Lung (tissue), 11 donors: ENCODE measurements at regions not wholly inside any gene's neighbourhood (a gene's known extent, or its start where the extent isn't known, plus 50 kb on each side); places are given as distances from the start of the nearest gene placed in this dataset.

Source experiments
- ATAC-seq: fragments of 200-7000 bp; cut with Tn5 transposase; one replicate; pipeline ENCODE4 v1.9.1; 2020; ENCODE audit warnings: moderate number of reproducible peaks; ENCODE audit not compliant: insufficient read depth, low FRiP score
- DNase-seq, 3 donors: peaks; one replicate each; pipeline ENCODE4 v3.0.0-alpha.2; 2013 to 2017
- H3K27ac ChIP-seq, 2 donors: one replicate each; pipeline ENCODE4 v1.5.1; 2013; ENCODE audit warnings: mild to moderate bottlenecking in 2 of 2, moderate library complexity in 2 of 2, control low read depth in 1 of 2, inconsistent platforms in 1 of 2, low read depth in 1 of 2, low read length in 1 of 2
- H3K27me3 ChIP-seq, 3 donors: one replicate each; pipeline ENCODE4 v1.5.1; 2013; ENCODE audit warnings: low read length in 2 of 3; ENCODE audit not compliant: control insufficient read depth in 3 of 3, insufficient read depth in 3 of 3
- H3K36me3 ChIP-seq, 4 donors: one replicate each; pipeline ENCODE4 v1.5.1; 2013; ENCODE audit warnings: low read length in 4 of 4, mild to moderate bottlenecking in 1 of 4, moderate library complexity in 1 of 4; ENCODE audit not compliant: control insufficient read depth in 4 of 4, insufficient read depth in 4 of 4
- H3K4me1 ChIP-seq, 5 donors: one replicate each; pipeline ENCODE4 v1.5.1; 2013; ENCODE audit warnings: low read length in 5 of 5, mild to moderate bottlenecking in 2 of 5, moderate library complexity in 1 of 5; ENCODE audit not compliant: control insufficient read depth in 5 of 5, insufficient read depth in 5 of 5
- H3K4me3 ChIP-seq: one replicate; pipeline ENCODE4 v1.5.1; 2013; ENCODE audit warnings: mild to moderate bottlenecking, control low read depth, moderate library complexity
- H3K9ac ChIP-seq, 2 donors: one replicate each; pipeline ENCODE4 v1.5.1; 2013; ENCODE audit warnings: low read length in 2 of 2, control low read depth in 1 of 2; ENCODE audit not compliant: insufficient read depth in 1 of 2
- H3K9me3 ChIP-seq, 4 donors: one replicate each; pipeline ENCODE4 v1.5.1; 2013; ENCODE audit warnings: low read length in 3 of 4, mild to moderate bottlenecking in 1 of 4, moderate library complexity in 1 of 4; ENCODE audit not compliant: control insufficient read depth in 4 of 4, insufficient read depth in 3 of 4
- WGBS, 2 donors: extraction: QIAGEN DNeasy Blood & Tissue Kit; methylation state at CpG; one replicate each; pipeline ENCODE4 v1.1.7; 2013; 5-methylcytosine and 5-hydroxymethylcytosine counted together
- TF ChIP-seq, protein P1 (sequence below): IDR thresholded peaks from 2 replicates; pipeline ENCODE4 v1.5.1; 2012; ENCODE audit warnings: mild to moderate bottlenecking; ENCODE audit errors: control extremely low read depth, extremely low read depth
- donor health status: control.
- donor health status: control.
- donor health status: Bipolar disorder and iron deficiency.
- donor health status: healthy.
- donor health status: DM: yes; HTN: yes; CAD: no.

DNA sequence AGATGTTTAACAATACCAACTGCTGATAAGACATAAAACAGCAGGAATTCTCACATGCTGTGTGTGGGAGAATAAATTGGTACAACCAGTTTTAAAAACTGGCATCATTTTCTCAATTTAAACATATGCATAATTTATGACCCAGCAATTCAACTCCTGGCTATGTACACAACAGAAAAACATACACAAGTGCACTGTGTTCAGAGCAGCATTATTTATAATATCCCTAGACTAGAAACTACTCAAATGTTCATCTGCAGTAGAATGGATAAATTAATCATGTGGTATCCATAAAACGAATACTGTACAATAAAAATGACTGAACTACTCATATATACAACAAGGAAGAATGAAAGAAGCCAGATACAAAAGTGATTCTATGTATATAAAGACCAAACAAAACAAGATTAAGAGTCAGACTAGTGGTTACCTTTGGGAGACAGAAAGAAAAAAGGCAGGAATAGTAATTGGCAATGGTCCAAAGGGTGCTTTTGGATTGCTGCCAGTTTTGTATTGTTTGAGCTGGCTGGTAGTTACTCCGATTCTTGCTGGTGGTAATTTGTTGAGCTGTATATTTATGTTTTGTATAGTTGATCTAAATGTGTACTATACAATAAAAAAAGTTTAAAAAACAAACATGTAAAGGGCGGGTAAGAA lies 306.0 kb downstream of the TFEC start:
- no peaks in the 10 kb centered on the region for H3K36me3 ChIP-seq
- H3K9ac ChIP-seq = no peak overlapping the region
- H3K4me3 ChIP-seq = no peak overlapping the region
- no peaks in the 10 kb centered on the region for H3K4me1 ChIP-seq
- WGBS, 2 donors = 48 to 71% methylated on average over 3 of the region's 3 CpGs
- H3K27ac ChIP-seq = no peak overlapping the region
- DNase-seq = peak; percentile 12 to 37 (median 21)
- no peak for ATAC-seq
- TF ChIP-seq, protein P1, sequence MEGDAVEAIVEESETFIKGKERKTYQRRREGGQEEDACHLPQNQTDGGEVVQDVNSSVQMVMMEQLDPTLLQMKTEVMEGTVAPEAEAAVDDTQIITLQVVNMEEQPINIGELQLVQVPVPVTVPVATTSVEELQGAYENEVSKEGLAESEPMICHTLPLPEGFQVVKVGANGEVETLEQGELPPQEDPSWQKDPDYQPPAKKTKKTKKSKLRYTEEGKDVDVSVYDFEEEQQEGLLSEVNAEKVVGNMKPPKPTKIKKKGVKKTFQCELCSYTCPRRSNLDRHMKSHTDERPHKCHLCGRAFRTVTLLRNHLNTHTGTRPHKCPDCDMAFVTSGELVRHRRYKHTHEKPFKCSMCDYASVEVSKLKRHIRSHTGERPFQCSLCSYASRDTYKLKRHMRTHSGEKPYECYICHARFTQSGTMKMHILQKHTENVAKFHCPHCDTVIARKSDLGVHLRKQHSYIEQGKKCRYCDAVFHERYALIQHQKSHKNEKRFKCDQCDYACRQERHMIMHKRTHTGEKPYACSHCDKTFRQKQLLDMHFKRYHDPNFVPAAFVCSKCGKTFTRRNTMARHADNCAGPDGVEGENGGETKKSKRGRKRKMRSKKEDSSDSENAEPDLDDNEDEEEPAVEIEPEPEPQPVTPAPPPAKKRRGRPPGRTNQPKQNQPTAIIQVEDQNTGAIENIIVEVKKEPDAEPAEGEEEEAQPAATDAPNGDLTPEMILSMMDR = no peak
- H3K27me3 ChIP-seq = no peaks in the 10 kb centered on the region
- H3K9me3 ChIP-seq = no peaks in the 10 kb centered on the region

DNA sequence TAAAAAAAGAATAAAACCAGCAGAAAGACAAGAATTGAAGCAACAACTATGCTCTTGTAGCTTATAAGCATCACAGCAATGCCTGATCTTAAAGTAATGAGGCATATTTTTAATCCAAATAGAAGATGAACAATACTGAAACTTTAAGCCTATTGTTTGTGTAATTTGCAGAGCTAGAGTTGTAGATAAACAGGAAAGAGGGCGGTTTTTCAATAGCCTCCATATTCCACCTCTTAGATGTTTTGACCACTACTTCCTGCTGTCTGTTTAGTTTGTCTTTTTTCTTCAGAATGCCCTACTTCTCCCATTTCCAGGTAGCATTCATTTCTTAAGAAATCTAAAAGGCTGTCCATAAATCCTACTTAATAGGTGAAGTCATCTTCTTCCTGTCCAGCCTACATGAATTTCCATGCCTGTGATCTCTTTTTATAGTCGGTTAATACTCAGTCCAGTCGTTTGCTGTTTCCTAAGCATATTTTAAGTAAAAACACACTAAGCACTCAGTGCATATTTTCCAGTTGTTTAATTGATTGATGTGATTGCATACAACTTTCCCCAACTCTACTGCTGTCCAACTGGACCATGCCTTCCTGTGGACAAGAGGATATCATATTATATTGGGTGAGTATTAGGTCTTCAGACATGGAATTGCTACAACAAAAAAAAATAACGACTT lies 308.1 kb downstream of the TFEC start:
- H3K36me3 ChIP-seq = no peaks in the 10 kb centered on the region
- no peak overlapping the region for H3K4me3 ChIP-seq
- H3K27ac ChIP-seq = no peak overlapping the region
- 64 to 81% methylated on average over 4 of the region's 4 CpGs for WGBS, 2 donors
- no peaks in the 10 kb centered on the region for H3K27me3 ChIP-seq
- TF ChIP-seq, protein P1 = no peak
- no peak overlapping the region for H3K9ac ChIP-seq
- ATAC-seq = no peak
- H3K4me1 ChIP-seq = no peaks in the 10 kb centered on the region
- H3K9me3 ChIP-seq = no peaks in the 10 kb centered on the region
- DNase-seq = no peak

GRCh38 chr7:115721293-115722217 lies 309.0 kb downstream of the TFEC start:
- 89 to 93% methylated on average over 5 of the region's 5 CpGs for WGBS, 2 donors
- ATAC-seq = no peak

More at GRCh38 chr7:115721293-115722217, 309.0 kb downstream of the TFEC start:
- H3K36me3 ChIP-seq = no peaks in the 10 kb centered on the region
- no peak for DNase-seq
- no peak overlapping the region for H3K4me3 ChIP-seq
- TF ChIP-seq, protein P1 = no peak
- no peak overlapping the region for H3K27ac ChIP-seq
- no peaks in the 10 kb centered on the region for H3K9me3 ChIP-seq
- H3K4me1 ChIP-seq = no peaks in the 10 kb centered on the region
- H3K9ac ChIP-seq = no peak overlapping the region
- no peaks in the 10 kb centered on the region for H3K27me3 ChIP-seq
